ENCODE measurements at regions not wholly inside any gene's neighbourhood (a gene's known extent, or its start where the extent isn't known, plus 50 kb on each side); places are given as distances from the start of the nearest gene placed in this dataset.

DNA sequence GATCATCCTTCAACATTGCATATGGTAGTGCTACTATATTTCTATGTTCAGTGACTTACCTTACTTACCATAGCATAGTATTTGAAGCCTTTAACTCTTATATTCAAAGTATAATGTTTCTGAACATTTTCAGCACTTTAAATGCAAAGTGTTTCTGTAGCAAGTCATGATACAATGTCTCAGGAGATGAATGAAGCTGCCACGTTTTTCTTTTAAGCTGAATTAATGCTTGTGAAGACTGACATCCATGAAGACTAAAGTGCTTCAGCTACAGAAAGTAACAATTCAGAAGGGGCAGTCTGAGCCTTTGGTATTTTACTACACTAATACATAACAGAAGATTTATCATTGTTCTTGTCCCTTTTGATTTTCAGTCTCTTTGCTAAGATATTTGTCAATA is 709.1 kb upstream of the ARRDC3 start:
- TF ChIP-seq, protein P1, sequence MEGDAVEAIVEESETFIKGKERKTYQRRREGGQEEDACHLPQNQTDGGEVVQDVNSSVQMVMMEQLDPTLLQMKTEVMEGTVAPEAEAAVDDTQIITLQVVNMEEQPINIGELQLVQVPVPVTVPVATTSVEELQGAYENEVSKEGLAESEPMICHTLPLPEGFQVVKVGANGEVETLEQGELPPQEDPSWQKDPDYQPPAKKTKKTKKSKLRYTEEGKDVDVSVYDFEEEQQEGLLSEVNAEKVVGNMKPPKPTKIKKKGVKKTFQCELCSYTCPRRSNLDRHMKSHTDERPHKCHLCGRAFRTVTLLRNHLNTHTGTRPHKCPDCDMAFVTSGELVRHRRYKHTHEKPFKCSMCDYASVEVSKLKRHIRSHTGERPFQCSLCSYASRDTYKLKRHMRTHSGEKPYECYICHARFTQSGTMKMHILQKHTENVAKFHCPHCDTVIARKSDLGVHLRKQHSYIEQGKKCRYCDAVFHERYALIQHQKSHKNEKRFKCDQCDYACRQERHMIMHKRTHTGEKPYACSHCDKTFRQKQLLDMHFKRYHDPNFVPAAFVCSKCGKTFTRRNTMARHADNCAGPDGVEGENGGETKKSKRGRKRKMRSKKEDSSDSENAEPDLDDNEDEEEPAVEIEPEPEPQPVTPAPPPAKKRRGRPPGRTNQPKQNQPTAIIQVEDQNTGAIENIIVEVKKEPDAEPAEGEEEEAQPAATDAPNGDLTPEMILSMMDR (IDR thresholded peaks at IDR 0.05; ENCODE audit: low read depth, low read length) = no peak
- H3K4me3 ChIP-seq (ENCODE audit: low read depth, low read length) = no peak overlapping the region

DNA sequence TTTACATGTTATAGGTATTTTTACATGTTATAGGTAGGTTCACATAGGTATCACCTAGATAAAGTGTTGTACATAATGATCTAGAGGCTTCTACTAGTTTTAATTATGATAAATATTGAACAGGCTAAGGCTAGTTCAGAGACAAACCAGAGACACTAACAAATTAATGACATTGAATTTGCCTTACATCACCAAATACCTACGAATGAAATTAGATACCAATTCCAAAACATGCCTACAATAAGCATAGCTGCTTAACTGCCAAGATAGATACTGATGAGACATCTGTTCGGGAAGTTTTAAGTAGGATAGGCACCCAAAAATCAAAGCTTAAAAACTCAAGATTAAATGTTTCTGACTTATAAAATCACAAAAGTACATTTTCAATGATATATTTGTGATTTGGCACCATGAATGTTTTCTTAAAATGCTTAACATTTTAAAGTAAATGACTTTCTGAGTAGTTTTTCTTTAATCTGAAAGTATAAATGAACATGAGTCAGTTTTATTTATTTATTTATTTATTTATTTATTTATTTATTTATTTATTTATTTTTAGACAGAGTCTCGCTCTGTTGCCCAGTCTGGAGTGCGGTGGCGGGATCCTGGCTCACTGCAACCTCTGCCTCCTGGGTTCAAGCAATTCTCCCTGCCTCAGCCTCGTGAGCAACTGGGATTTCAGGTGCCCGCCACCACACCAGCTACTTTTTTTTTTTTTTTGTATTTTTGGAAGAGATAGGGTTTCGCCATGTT is 703.1 kb upstream of the ARRDC3 start:
- TF ChIP-seq, protein P1 (IDR thresholded peaks at IDR 0.05; ENCODE audit: low read depth, low read length) = no peak
- H3K4me3 ChIP-seq (ENCODE audit: low read depth, low read length) = no peak overlapping the region

DNA sequence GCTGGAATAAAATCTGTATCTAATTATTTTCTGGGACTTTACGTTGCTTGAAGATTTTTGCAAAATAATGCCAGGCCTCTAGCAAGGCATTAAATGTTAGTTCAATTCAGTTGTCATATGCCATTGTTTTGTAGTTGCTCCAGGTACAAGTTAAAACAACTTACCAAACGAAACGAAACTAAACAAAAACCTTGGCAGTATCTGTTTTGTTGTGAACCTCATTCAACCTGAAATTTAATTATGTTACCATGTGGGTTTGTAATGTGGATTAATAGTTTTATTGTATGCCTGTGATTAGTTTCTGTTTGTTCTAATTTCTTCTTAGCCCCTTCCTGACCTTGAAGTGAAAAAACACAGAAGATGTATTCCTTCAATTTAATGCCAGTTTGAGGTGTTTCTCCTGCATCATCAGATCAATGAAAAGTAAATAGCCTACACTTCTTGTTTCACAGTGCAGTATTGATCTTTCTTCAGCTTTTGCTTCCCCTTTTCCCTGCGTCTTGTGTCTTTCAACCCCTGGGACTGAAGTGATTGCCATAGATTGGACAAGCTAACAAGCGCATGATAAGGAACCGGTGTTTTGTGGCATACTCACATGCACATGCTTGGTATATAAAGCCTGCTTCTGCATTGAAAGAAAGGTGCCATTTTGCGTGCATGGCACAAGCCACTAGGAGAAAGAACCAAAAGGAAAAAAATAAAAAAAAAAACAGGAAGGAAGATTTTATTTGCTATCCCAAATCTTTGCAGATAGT is 699.0 kb upstream of the ARRDC3 start:
- H3K4me3 ChIP-seq (ENCODE audit: low read depth, low read length) = no peak overlapping the region; the same call in 1 of the 2 replicates
- TF ChIP-seq, protein P1 (IDR thresholded peaks at IDR 0.05; ENCODE audit: low read depth, low read length) = no peak

DNA sequence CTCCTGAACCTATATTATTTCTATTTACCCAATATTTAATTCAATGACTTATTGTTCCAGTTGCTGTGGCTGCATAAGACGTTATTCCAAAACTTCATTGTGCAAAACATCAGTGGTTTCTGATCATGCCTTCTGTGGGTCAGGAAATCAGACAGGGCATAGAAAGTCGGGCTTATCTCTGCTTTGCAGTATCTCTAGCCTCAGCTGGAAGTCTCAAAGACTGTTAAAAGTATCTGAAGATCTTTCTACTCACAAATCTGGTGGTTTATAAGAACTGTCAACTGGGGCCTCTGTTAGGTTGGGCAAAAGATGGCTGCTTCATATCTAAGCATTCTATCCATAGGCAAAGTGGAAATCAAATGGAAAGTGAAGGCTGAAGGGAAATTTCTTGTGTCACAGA is 687.7 kb upstream of the ARRDC3 start:
- TF ChIP-seq, protein P1 (IDR thresholded peaks at IDR 0.05; ENCODE audit: low read depth, low read length) = no peak
- H3K4me3 ChIP-seq (ENCODE audit: low read depth, low read length) = no peak overlapping the region

DNA sequence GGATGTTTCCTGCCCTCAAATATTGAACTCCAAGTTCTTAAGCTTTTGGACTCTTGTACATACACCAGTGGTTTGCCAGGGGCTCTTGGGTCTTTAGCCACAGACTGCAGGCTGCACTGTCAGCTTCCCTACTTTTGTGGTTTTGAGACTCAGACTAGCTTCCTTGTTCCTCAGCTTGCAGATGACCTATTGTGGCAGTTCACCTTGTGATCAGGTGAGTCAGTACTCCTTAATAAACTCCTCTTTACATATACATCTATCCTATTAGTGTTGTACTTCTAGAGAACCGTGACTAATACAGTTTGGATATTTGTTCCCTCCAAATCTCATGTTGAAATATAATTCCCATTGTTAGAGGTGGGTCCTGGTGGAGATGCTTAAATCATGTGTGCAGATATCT is 681.9 kb upstream of the ARRDC3 start:
- TF ChIP-seq, protein P1 (IDR thresholded peaks at IDR 0.05; ENCODE audit: low read depth, low read length) = no peak
- H3K4me3 ChIP-seq (ENCODE audit: low read depth, low read length) = no peak overlapping the region

DNA sequence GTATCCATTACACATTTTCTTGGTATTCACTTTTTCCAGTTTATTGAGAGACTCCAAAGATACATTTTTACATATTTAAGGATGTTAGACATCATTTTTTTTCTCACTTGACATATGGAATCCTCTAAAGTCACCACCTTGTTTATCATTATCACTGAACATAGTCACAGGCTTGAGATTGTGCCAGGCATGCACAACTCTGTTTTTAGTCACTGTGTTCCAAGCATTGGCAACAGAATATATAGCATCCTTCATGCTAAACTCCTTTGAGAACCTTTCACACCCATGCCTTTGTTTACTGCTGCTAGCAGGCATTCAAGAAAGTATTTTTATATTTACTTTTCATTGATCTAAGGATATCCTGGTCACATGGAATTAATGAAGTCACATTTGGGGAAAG is 668.6 kb upstream of the ARRDC3 start:
- no peak overlapping the region for H3K4me3 ChIP-seq (ENCODE audit: low read depth, low read length)
- TF ChIP-seq, protein P1 (IDR thresholded peaks at IDR 0.05; ENCODE audit: low read depth, low read length) = no peak

DNA sequence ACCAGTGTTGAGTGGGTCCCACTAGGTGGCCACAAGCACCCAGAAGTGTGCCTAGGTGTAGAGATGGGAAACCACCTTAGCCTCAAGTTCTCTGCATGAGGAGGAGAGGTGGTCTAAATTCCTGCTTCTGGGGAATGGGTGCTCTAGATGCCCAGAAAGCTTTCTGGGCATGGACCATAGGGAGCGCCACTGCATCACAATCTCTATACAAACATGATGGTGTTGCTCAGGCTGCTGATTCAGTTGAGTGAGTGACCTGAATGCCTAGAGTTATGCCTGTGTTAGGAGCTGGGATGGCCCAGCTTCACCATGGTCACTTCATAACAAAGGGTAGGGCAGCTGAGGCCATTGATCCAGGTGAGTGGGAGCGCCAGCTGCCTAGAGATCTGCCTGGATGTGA is 667.9 kb upstream of the ARRDC3 start:
- TF ChIP-seq, protein P1 (IDR thresholded peaks at IDR 0.05; ENCODE audit: low read depth, low read length) = no peak

More for the DNA sequence above, 667.9 kb upstream of the ARRDC3 start:
- H3K4me3 ChIP-seq (ENCODE audit: low read depth, low read length) = no peak overlapping the region

Measured in WI38 (cell line).